B cell (primary cell): ENCODE measurements at regions not wholly inside any gene's neighbourhood (a gene's known extent, or its start where the extent isn't known, plus 50 kb on each side); places are given as distances from the start of the nearest gene placed in this dataset.

ENCODE experiments used
- ATAC-seq: fragments of 200-7000 bp; cut with Tn5 transposase; one replicate; pipeline ENCODE4 v1.10.0; 2021; ENCODE audit warnings: low read depth, mild to moderate bottlenecking, moderate number of reproducible peaks, moderate library complexity
- CTCF ChIA-PET: fragments of 350-600 bp; sonication (Branson Sonifier 250); formaldehyde crosslinking; loops from one replicate; lab custom pipeline; 2021; ENCODE audit warnings: antibody characterized with exemption, inconsistent platforms; lab: Charles Lee
- POLR2A ChIA-PET: fragments of 350-600 bp; sonication (Branson Sonifier 250); formaldehyde crosslinking; loops from one replicate; lab custom pipeline; 2021; ENCODE audit warnings: antibody characterized with exemption; lab: Charles Lee
- DNase-seq: peaks from one replicate; pipeline ENCODE4 v3.0.0; 2013
- H2AFZ ChIP-seq: 2 replicates; pipeline ENCODE4 v1.6.1; 2012; ENCODE audit warnings: mild to moderate bottlenecking, low read depth, low read length; ENCODE audit not compliant: insufficient read depth, poor library complexity, severe bottlenecking
- H3K27ac ChIP-seq, 2 donors: 1 replicate in 1 of 2; 2 replicates in 1 of 2; pipeline ENCODE4 v1.5.1; 2012 to 2013; ENCODE audit warnings: low read length in 2 of 2, mild to moderate bottlenecking in 2 of 2, moderate library complexity in 1 of 2
- H3K27me3 ChIP-seq, 4 experiments: fragments of 200-600 bp in 1 of 4; sonication (generic) in 1 of 4; replicated peaks in 1 of 4; 1 replicate in 2 of 4; 2 replicates in 2 of 4; pipeline versions ENCODE4 v1.6.1 to v1.7.0; 2013 to 2016; ENCODE audit warnings: low read length in 3 of 4, mild to moderate bottlenecking in 2 of 4, mixed read lengths in 1 of 4, moderate library complexity in 1 of 4; ENCODE audit not compliant: insufficient read depth in 4 of 4, control insufficient read depth in 3 of 4; ENCODE audit errors: control extremely low read depth in 1 of 4
- H3K36me3 ChIP-seq, 2 experiments: replicated peaks in 1 of 2; 1 replicate in 1 of 2; 2 replicates in 1 of 2; pipeline versions ENCODE4 v1.6.1 to v1.7.1; 2013; ENCODE audit warnings: low read length in 1 of 2; ENCODE audit not compliant: insufficient read depth in 2 of 2, control insufficient read depth in 1 of 2; ENCODE audit errors: control extremely low read depth in 1 of 2, extremely low read depth in 1 of 2
- H3K4me1 ChIP-seq, 2 donors: fragments of 200-600 bp in 1 of 2; sonication (generic) in 1 of 2; 1 replicate in 1 of 2; 2 replicates in 1 of 2; pipeline versions ENCODE4 v1.5.1 to v1.6.1; 2013 to 2017; ENCODE audit warnings: low read length in 2 of 2; ENCODE audit not compliant: control insufficient read depth in 2 of 2, insufficient read depth in 2 of 2
- H3K4me2 ChIP-seq: replicated peaks from 2 replicates; pipeline ENCODE3; 2012; ENCODE audit warnings: mild to moderate bottlenecking, low read depth, low read length; ENCODE audit not compliant: poor library complexity, severe bottlenecking
- H3K4me3 ChIP-seq, 5 experiments: fragments of 200-600 bp in 1 of 5; sonication (generic) in 1 of 5; 1 replicate in 3 of 5; 2 replicates in 2 of 5; pipeline versions ENCODE4 v1.5.1 to v1.7.0; 2011 to 2016; ENCODE audit warnings: low read length in 4 of 5, mild to moderate bottlenecking in 4 of 5, low read depth in 2 of 5, control low read depth in 1 of 5, moderate library complexity in 1 of 5; ENCODE audit not compliant: insufficient read depth in 1 of 5; ENCODE audit errors: control extremely low read depth in 1 of 5, extremely low read depth in 1 of 5
- H3K79me2 ChIP-seq: fragments of 200-600 bp; sonication (generic); one replicate; pipeline ENCODE4 v1.6.0; 2016; ENCODE audit warnings: low read length; ENCODE audit not compliant: control insufficient read depth, insufficient read depth
- H3K9ac ChIP-seq: fragments of 200-600 bp; sonication (generic); 2 replicates; pipeline ENCODE4 v1.6.1; 2017; ENCODE audit warnings: mild to moderate bottlenecking, low read length, moderate library complexity
- H3K9me3 ChIP-seq, 3 donors: one replicate each; pipeline versions ENCODE4 v1.6.1 to v1.7.1; 2013; ENCODE audit warnings: low read length in 2 of 3; ENCODE audit not compliant: control insufficient read depth in 2 of 3, insufficient read depth in 1 of 3; ENCODE audit errors: control extremely low read depth in 1 of 3
- H4K20me1 ChIP-seq: 2 replicates; pipeline ENCODE4 v1.6.0; 2012; ENCODE audit warnings: mild to moderate bottlenecking, low read length; ENCODE audit not compliant: insufficient read depth, control insufficient read depth, poor library complexity, severe bottlenecking
- H3K27ac Mint-ChIP-seq: one replicate; pipeline ENCODE4 v1.8.0; 2021; ENCODE audit warnings: mixed read lengths
- H3K27me3 Mint-ChIP-seq: one replicate; pipeline ENCODE4 v1.8.0; 2021; ENCODE audit warnings: mixed read lengths
- H3K4me1 Mint-ChIP-seq: one replicate; pipeline ENCODE4 v1.8.0; 2021; ENCODE audit warnings: mixed read lengths
- H3K4me3 Mint-ChIP-seq: one replicate; pipeline ENCODE4 v1.8.0; 2021; ENCODE audit warnings: mixed read lengths
- H3K9me3 Mint-ChIP-seq: one replicate; pipeline ENCODE4 v1.8.0; 2022; ENCODE audit warnings: mixed read lengths; ENCODE audit not compliant: insufficient read depth
- EZH2 ChIP-seq: IDR thresholded peaks from 2 replicates; pipeline ENCODE4 v1.6.1; 2012; ENCODE audit warnings: borderline replicate concordance, low read depth, mild to moderate bottlenecking, moderate library complexity, low read length; ENCODE audit not compliant: insufficient read depth, poor library complexity, severe bottlenecking
- WGBS: methylation state at CpG from one replicate; pipeline ENCODE4 v1.1.5; 2013; ENCODE audit warnings: missing lambda C conversion rate; ENCODE audit not compliant: insufficient coverage; 5-methylcytosine and 5-hydroxymethylcytosine counted together
- intact Hi-C: fragments of 100-400 bp; cut with micrococcal nuclease; formaldehyde crosslinking; loops from one replicate; pipeline ENCODE4 v1.10.0; 2022
- TF ChIP-seq, protein P1 (sequence below): fragments of 200-600 bp; IDR thresholded peaks from one replicate; pipeline ENCODE4 v1.8.0; 2022; ENCODE audit warnings: antibody characterized with exemption, mild to moderate bottlenecking

DNA sequence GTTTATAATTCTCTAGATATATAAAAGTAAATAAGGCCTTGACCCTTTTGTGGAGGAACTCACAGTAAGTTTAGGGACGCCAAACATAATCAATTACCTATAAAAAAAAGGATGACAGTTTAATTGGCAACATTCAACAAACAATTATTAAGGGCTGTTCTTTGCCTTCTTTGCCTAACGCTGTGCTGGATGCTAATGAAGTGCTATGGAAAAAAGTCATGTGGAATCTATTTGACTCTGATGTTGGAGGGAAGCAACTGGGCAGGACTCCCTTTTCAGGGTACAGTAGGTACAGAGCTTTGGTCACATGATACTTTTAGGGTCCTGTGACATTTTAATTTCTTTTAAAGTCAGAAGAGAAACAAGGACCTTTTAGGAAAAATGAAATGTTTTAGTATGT, 91.1 kb downstream of the PCDH7 start:
- no peaks in the 10 kb centered on the region for H3K27me3 Mint-ChIP-seq
- Histone ChIP-seq H3K4me2 (no peak overlapping the region), H3K4me3 (no peak overlapping the region), H3K4me1 (no peaks in the 10 kb centered on the region), H3K27ac (no peak overlapping the region), H3K27me3 (no peaks in the 10 kb centered on the region), H2AFZ (no peak overlapping the region), H4K20me1 (no peaks in the 10 kb centered on the region), H3K9me3 (no peaks in the 10 kb centered on the region), H3K36me3 (no peaks in the 10 kb centered on the region), H3K79me2 (no peaks in the 10 kb centered on the region), H3K9ac (no peak overlapping the region)
- no peak for DNase-seq
- H3K4me3 Mint-ChIP-seq: no peak overlapping the region
- no peak for ATAC-seq
- no peaks in the 10 kb centered on the region for H3K4me1 Mint-ChIP-seq
- WGBS: no CpG with 5 or more reads among the region's 2 CpGs
- TF ChIP-seq, protein P1, sequence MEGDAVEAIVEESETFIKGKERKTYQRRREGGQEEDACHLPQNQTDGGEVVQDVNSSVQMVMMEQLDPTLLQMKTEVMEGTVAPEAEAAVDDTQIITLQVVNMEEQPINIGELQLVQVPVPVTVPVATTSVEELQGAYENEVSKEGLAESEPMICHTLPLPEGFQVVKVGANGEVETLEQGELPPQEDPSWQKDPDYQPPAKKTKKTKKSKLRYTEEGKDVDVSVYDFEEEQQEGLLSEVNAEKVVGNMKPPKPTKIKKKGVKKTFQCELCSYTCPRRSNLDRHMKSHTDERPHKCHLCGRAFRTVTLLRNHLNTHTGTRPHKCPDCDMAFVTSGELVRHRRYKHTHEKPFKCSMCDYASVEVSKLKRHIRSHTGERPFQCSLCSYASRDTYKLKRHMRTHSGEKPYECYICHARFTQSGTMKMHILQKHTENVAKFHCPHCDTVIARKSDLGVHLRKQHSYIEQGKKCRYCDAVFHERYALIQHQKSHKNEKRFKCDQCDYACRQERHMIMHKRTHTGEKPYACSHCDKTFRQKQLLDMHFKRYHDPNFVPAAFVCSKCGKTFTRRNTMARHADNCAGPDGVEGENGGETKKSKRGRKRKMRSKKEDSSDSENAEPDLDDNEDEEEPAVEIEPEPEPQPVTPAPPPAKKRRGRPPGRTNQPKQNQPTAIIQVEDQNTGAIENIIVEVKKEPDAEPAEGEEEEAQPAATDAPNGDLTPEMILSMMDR: no peak
- TF ChIP-seq EZH2: no peak
- intact Hi-C loops: no loop called here
- POLR2A ChIA-PET: no interaction called here
- H3K27ac Mint-ChIP-seq: no peak overlapping the region
- peaks cover 3% of the 10 kb centered on the region for H3K9me3 Mint-ChIP-seq
- CTCF ChIA-PET: no interaction called here

DNA sequence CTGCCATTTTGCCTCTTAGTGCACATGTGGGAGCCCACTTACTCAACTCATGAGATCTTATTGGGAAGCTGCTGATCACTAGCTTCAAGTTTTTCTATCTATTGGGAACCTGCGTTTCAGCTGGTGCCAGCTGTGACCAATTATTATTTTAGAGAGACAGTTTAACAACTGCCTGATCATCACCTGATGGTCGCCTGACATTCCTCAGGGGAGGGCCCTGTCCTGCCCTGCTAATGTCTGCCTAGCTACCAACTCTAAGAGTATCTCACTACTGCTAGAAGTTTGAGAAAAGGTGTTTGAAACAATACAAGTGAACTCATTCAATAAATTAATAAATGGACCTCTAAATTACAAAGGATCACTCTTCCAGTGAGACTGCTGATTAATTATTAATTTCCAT, 95.5 kb downstream of the PCDH7 start:
- Histone ChIP-seq H3K4me2 (no peak overlapping the region), H3K27ac (no peak overlapping the region), H2AFZ (no peak overlapping the region), H3K4me1 (no peaks in the 10 kb centered on the region), H3K9me3 (no peaks in the 10 kb centered on the region), H3K27me3 (no peaks in the 10 kb centered on the region), H3K36me3 (no peaks in the 10 kb centered on the region), H4K20me1 (no peaks in the 10 kb centered on the region), H3K9ac (no peak overlapping the region), H3K4me3 (no peak overlapping the region), H3K79me2 (no peaks in the 10 kb centered on the region)
- DNase-seq (no peak), ATAC-seq (no peak)
- Mint-ChIP-seq H3K27ac (no peak overlapping the region), H3K9me3 (no peaks in the 10 kb centered on the region), H3K27me3 (no peaks in the 10 kb centered on the region), H3K4me3 (no peak overlapping the region), H3K4me1 (no peaks in the 10 kb centered on the region)
- ChIA-PET CTCF (no interaction called here), POLR2A (no interaction called here)
- intact Hi-C loops: no loop called here
- no peak for TF ChIP-seq EZH2
- TF ChIP-seq, protein P1: no peak
- 100% methylated on average over 1 of the region's 2 CpGs for WGBS
